Right forelimb (tissue), 1 donor: ENCODE measurements at regions not wholly inside any gene's neighbourhood (a gene's known extent, or its start where the extent isn't known, plus 50 kb on each side); places are given as distances from the start of the nearest gene placed in this dataset.

Source experiments
- DNase-seq: peaks from one replicate; pipeline ENCODE4 v3.0.0-alpha.2; 2018

- no peak for DNase-seq
These were observed 65.1 kb upstream of the FBRSL1 start for GRCh38 chr12:132424811-132425210.

GRCh38 chr12:132423820-132424645, 65.9 kb upstream of the FBRSL1 start:
- DNase-seq = no peak

GRCh38 chr12:132423251-132423819, 66.6 kb upstream of the FBRSL1 start:
- no peak for DNase-seq

GRCh38 chr12:132422381-132423043, 67.4 kb upstream of the FBRSL1 start:
- DNase-seq = no peak

GRCh38 chr12:132422040-132422380, 67.9 kb upstream of the FBRSL1 start:
- DNase-seq = no peak

- no peak for DNase-seq
These were observed 70.2 kb upstream of the FBRSL1 start for GRCh38 chr12:132419631-132420246.

GRCh38 chr12:132418393-132418925, 71.5 kb upstream of the FBRSL1 start:
- no peak for DNase-seq

- no peak for DNase-seq
These were observed 72.2 kb upstream of the FBRSL1 start for GRCh38 chr12:132417741-132418140.

GRCh38 chr12:132416827-132417226, 73.1 kb upstream of the FBRSL1 start:
- no peak for DNase-seq

GRCh38 chr12:132416121-132416673, 73.8 kb upstream of the FBRSL1 start:
- no peak for DNase-seq

GRCh38 chr12:132415327-132416120, 74.4 kb upstream of the FBRSL1 start:
- no peak for DNase-seq

GRCh38 chr12:132414634-132415326, 75.2 kb upstream of the FBRSL1 start:
- DNase-seq = peak; percentile 91

GRCh38 chr12:132413931-132414588, 75.9 kb upstream of the FBRSL1 start:
- peak; percentile 59 for DNase-seq

- no peak for DNase-seq
These were observed 78.5 kb upstream of the FBRSL1 start for GRCh38 chr12:132411457-132411856.

GRCh38 chr12:132410849-132411248, 79.1 kb upstream of the FBRSL1 start:
- no peak for DNase-seq

- DNase-seq = no peak
These were observed 79.7 kb upstream of the FBRSL1 start for GRCh38 chr12:132410296-132410625.

- no peak for DNase-seq
These were observed 80.3 kb upstream of the FBRSL1 start for GRCh38 chr12:132409495-132410295.

- DNase-seq = no peak
These were observed 79.5 kb upstream of the GALNT9 start for GRCh38 chr12:132408626-132409494.

- no peak for DNase-seq
These were observed 78.6 kb upstream of the GALNT9 start for GRCh38 chr12:132407992-132408391.
